ENCODE measurements at regions not wholly inside any gene's neighbourhood (a gene's known extent, or its start where the extent isn't known, plus 50 kb on each side); places are given as distances from the start of the nearest gene placed in this dataset.
"Not testable (repeated sequence)": the region's sequence is repeated elsewhere in the genome, so short reads cannot be mapped to it uniquely, and the experiment has no call there.

DNA sequence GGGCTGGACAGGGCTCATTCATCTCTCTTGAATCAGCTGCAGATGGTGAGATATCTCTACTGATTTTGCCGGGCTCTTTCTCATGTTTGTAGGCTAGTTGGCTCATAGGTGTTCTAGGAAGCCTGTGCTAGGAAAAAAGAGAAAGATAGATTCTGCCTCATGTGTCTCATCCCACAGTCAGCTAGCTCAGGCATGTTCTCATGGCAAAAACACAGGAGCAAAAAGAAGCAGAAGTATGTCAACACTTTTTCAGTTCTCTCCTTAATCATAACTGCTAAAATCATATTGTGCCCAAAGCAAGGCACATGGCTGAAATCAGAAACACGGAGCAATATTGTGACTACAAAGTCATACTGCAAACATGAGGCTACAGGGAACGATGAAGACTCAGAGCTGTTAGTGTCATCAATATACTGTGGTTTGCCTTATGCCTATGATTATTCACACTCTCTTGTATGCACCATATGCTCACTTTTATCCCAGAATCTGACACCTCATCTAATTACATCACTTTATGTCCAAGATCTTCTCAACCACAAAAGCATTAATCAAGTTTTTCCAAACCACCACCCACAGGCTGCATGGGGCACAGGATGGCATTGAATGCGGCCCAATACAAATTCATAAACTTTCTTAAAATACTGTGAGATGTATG lies 571.9 kb upstream of the CNTNAP5 start:
- no peaks in the 10 kb centered on the region for H3K36me3 ChIP-seq (ENCODE audit: low read depth)
- ATAC-seq (no peak), DNase-seq (no peak)
- TF ChIP-seq, protein P1, sequence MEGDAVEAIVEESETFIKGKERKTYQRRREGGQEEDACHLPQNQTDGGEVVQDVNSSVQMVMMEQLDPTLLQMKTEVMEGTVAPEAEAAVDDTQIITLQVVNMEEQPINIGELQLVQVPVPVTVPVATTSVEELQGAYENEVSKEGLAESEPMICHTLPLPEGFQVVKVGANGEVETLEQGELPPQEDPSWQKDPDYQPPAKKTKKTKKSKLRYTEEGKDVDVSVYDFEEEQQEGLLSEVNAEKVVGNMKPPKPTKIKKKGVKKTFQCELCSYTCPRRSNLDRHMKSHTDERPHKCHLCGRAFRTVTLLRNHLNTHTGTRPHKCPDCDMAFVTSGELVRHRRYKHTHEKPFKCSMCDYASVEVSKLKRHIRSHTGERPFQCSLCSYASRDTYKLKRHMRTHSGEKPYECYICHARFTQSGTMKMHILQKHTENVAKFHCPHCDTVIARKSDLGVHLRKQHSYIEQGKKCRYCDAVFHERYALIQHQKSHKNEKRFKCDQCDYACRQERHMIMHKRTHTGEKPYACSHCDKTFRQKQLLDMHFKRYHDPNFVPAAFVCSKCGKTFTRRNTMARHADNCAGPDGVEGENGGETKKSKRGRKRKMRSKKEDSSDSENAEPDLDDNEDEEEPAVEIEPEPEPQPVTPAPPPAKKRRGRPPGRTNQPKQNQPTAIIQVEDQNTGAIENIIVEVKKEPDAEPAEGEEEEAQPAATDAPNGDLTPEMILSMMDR (IDR thresholded peaks at IDR 0.05), result no peak
- no peaks in the 10 kb centered on the region for H3K4me1 ChIP-seq (ENCODE audit: low read depth)
- H3K9me3 ChIP-seq, result peaks cover 18% of the 10 kb centered on the region
- H3K4me3 ChIP-seq, result no peak overlapping the region
- intact Hi-C loops (cut with DNase I, micrococcal nuclease), result no loop called here

DNA sequence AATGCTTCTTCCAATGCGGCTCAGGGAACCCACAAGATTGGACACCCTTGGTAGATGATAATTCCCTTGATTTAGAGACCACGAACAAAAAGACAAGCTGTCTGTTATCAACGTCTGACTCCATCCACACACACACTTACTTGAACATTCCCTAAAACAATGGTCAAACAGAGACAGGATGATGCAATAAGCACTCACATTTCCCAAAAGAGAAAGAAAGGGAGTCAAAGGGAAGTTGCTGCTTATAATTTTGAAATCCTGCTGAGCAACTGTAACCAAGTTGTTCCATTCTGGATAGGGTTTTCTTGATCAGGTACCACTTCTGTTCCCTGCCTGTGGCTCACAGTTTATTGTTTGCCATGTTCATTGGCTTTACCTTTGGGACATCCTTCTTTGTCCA lies 571.3 kb upstream of the CNTNAP5 start:
- H3K9me3 ChIP-seq, result peaks cover 18% of the 10 kb centered on the region
- TF ChIP-seq, protein P1 (IDR thresholded peaks at IDR 0.05), result no peak

DNA sequence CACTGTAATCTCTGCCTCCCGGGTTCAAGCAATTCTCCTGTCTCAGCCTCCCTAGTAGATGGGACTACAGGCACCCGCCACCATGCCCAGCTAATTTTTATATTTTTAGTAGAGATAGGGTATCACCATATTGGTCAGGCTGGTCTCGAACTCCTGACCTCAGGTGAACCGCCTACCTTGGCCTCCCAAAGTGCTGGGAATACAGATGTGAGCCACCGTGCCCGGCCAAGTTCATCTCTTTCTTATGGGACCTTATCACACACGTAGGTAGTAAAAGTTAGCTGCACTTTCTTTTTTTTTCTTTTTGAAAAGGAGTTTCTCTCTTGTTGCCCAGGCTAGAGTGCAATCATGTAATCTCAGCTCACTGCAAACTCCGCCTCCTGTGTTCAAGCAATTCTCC lies 569.9 kb upstream of the CNTNAP5 start:
- H3K4me1 ChIP-seq (ENCODE audit: low read depth); H3K36me3 ChIP-seq (ENCODE audit: low read depth); intact Hi-C loops (cut with DNase I, micrococcal nuclease); ATAC-seq; DNase-seq; H3K4me3 ChIP-seq: not testable (repeated sequence)
- H3K9me3 ChIP-seq, result peaks cover 18% of the 10 kb centered on the region

More for the DNA sequence above, 571.3 kb upstream of the CNTNAP5 start:
- Histone ChIP-seq H3K36me3 (ENCODE audit: low read depth) (no peaks in the 10 kb centered on the region), H3K4me1 (ENCODE audit: low read depth) (no peaks in the 10 kb centered on the region), H3K4me3 (no peak overlapping the region)
- intact Hi-C loops (cut with DNase I, micrococcal nuclease), result no loop called here
- no peak for ATAC-seq
- no peak for DNase-seq

DNA sequence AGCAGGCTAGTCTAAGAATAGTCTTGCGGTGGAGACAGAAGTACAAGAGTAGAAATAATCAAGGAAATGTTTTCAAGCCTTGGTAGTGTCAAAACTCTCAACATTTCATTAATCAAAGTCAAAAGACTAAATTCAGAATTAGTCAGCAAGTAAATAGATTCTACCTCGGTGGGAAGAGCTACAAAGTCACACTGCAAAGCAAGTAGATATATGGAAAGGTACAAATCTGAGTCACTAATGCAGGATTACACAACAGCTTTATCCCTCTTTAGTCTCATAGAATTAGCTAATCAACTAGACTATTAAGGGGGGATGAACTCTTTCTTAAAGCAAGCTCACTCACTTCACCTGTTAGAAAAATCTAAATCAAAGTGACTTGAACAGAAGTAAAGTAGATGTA lies 568.7 kb upstream of the CNTNAP5 start:
- Histone ChIP-seq H3K9me3 (peaks cover 18% of the 10 kb centered on the region), H3K4me1 (ENCODE audit: low read depth) (no peaks in the 10 kb centered on the region), H3K36me3 (ENCODE audit: low read depth) (no peaks in the 10 kb centered on the region), H3K4me3 (no peak overlapping the region)
- intact Hi-C loops (cut with DNase I, micrococcal nuclease), result no loop called here
- DNase-seq (no peak), ATAC-seq (no peak)
- TF ChIP-seq, protein P1 (IDR thresholded peaks at IDR 0.05), result no peak

DNA sequence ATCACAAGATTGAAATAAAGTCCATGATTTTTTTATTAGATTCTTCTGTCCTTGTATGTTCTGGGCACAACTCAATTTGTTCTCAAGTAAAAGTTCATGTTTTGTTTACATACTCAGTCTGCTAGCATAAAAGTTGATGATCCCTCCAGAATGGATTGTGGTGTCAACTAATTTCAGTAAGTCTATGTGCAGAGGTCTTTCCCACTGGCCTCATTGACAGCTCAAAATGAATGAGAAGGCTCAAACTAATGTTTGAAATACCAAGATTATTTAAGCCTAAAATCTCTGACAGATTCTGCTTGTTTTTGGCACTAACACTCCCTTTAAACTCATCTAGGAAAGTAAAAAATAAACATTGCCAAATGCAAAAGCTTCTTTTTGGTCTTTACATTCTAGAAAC lies 561.2 kb upstream of the CNTNAP5 start:
- ATAC-seq, result no peak
- Histone ChIP-seq H3K36me3 (ENCODE audit: low read depth) (no peaks in the 10 kb centered on the region), H3K9me3 (peaks cover 4% of the 10 kb centered on the region), H3K4me1 (ENCODE audit: low read depth) (no peaks in the 10 kb centered on the region), H3K4me3 (no peak overlapping the region)
- intact Hi-C loops (cut with DNase I, micrococcal nuclease), result no loop called here
- no peak for DNase-seq
- TF ChIP-seq, protein P1 (IDR thresholded peaks at IDR 0.05), result no peak

DNA sequence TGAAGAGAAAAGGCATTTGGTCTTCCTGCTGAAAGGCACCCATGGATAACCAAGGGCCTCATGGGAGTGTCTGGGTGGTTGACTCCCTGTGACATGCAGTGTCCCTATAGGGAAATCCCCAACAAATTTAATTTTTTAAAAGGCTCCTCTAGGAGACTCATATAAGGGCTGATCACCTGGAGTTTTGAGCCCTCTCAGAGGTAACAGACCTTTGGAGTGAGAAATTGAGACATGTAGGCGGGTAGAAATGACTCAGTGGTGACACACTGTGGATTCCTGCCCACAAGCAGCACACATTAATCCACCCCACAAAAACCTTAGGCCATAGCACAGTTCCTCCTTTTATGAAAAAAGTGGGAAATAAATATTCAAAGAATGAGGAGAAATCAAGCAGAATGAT lies 557.0 kb upstream of the CNTNAP5 start:
- TF ChIP-seq, protein P1 (IDR thresholded peaks at IDR 0.05), result no peak

More for the DNA sequence above, 557.0 kb upstream of the CNTNAP5 start:
- Histone ChIP-seq H3K4me1 (ENCODE audit: low read depth) (no peaks in the 10 kb centered on the region), H3K36me3 (ENCODE audit: low read depth) (no peaks in the 10 kb centered on the region), H3K4me3 (no peak overlapping the region), H3K9me3 (peaks cover 19% of the 10 kb centered on the region)
- intact Hi-C loops (cut with DNase I, micrococcal nuclease), result no loop called here
- DNase-seq (no peak), ATAC-seq (no peak)
